ENCODE measurements at regions not wholly inside any gene's neighbourhood (a gene's known extent, or its start where the extent isn't known, plus 50 kb on each side); places are given as distances from the start of the nearest gene placed in this dataset.

DNA sequence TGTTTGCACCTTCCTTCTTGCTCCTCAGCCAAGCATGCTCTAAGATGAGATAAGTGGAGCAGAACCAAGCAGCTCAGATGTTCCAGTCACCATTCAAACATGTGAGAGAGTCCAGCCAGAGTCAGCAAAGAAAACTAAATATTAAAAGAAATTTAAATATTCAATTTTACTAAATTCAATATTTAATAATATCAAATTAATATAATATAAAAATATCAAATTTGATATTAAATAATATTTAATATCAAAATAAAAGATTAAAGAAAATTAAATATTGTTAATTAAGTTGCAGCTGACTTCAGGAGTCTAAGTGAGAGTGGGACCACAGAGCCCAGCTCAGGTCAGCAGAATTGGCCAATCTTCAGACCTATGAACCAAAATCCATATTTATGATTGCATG, 526.1 kb upstream of the FLRT2 start:
- CTCF ChIA-PET = no interaction called here
- DNase-seq (ENCODE audit: low spot score) = no peak
- no peak for TF ChIP-seq ZNF671 (CRISPR knock-in tag; IDR thresholded peaks at IDR 0.05)
- no peak for TF ChIP-seq ATF1 (CRISPR knock-in tag; IDR thresholded peaks at IDR 0.05)
- no peak for TF ChIP-seq TEAD4 (CRISPR knock-in tag; IDR thresholded peaks at IDR 0.05)
- TF ChIP-seq, protein P1, sequence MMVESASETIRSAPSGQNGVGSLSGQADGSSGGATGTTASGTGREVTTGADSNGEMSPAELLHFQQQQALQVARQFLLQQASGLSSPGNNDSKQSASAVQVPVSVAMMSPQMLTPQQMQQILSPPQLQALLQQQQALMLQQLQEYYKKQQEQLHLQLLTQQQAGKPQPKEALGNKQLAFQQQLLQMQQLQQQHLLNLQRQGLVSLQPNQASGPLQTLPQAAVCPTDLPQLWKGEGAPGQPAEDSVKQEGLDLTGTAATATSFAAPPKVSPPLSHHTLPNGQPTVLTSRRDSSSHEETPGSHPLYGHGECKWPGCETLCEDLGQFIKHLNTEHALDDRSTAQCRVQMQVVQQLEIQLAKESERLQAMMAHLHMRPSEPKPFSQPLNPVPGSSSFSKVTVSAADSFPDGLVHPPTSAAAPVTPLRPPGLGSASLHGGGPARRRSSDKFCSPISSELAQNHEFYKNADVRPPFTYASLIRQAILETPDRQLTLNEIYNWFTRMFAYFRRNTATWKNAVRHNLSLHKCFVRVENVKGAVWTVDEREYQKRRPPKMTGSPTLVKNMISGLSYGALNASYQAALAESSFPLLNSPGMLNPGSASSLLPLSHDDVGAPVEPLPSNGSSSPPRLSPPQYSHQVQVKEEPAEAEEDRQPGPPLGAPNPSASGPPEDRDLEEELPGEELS (CRISPR knock-in tag; IDR thresholded peaks at IDR 0.05) = no peak
- TF ChIP-seq HMGA2 (CRISPR knock-in tag; IDR thresholded peaks at IDR 0.05) = peak; percentile 100
- POLR2A ChIA-PET = no interaction called here
- Mint-ChIP-seq H3K36me3 (no peaks in the 10 kb centered on the region), H3K27ac (no peak overlapping the region), H3K4me3 (no peak overlapping the region), H3K27me3 (ENCODE audit: low read depth) (no peaks in the 10 kb centered on the region), H3K9me3 (peaks cover 13% of the 10 kb centered on the region), H3K4me1 (no peaks in the 10 kb centered on the region)
- no peak for ATAC-seq

DNA sequence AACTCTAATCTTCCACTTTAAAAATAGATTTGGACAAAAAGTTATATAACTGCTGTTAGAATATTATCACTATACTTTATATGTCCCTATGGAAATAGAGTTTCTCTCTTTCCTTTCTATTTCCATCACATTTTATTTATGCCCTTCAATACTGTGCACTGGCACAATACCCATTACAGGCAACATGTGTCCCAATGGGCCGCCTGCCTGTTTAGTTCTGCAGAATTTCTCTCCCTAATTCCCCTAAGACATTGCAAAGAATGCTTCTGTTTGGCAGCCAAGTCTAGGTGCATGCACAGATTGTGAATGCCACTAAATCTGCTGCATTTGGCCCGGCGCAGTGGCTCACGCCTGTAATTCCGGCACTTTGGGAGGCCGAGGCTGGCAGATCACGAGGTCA, 520.4 kb upstream of the FLRT2 start:
- no peak for ATAC-seq
- CTCF ChIA-PET = no interaction called here

More for the DNA sequence above, 520.4 kb upstream of the FLRT2 start:
- H3K4me1 Mint-ChIP-seq = no peaks in the 10 kb centered on the region
- H3K4me3 Mint-ChIP-seq = no peak overlapping the region
- H3K27me3 Mint-ChIP-seq (ENCODE audit: low read depth) = no peaks in the 10 kb centered on the region
- H3K27ac Mint-ChIP-seq = no peak overlapping the region
- peaks cover 11% of the 10 kb centered on the region for H3K9me3 Mint-ChIP-seq
- no peak for DNase-seq (ENCODE audit: low spot score)
- H3K36me3 Mint-ChIP-seq = no peaks in the 10 kb centered on the region
- TF ChIP-seq ELF4 (CRISPR knock-in tag; IDR thresholded peaks at IDR 0.05; ENCODE audit: low read depth) (no peak), ZNF138 (CRISPR knock-in tag; conservative IDR thresholded peaks at IDR 0.05) (no peak), CBFB (CRISPR knock-in tag; IDR thresholded peaks at IDR 0.05; ENCODE audit: low read depth) (no peak), ZNF121 (CRISPR knock-in tag; IDR thresholded peaks at IDR 0.05) (no peak), ZNF396 (CRISPR knock-in tag; IDR thresholded peaks at IDR 0.05; ENCODE audit: borderline replicate concordance) (no peak), JAZF1 (CRISPR knock-in tag; IDR thresholded peaks at IDR 0.05) (no peak), NFYB (CRISPR knock-in tag; conservative IDR thresholded peaks at IDR 0.05; ENCODE audit: low read depth) (no peak), ZNF423 (CRISPR knock-in tag; IDR thresholded peaks at IDR 0.05) (no peak), CREM (CRISPR knock-in tag; IDR thresholded peaks at IDR 0.05) (no peak), KAT7 (CRISPR knock-in tag; IDR thresholded peaks at IDR 0.05; ENCODE audit: borderline replicate concordance) (no peak), FOXJ3 (CRISPR knock-in tag; IDR thresholded peaks at IDR 0.05; ENCODE audit: borderline replicate concordance) (no peak), IRF2 (CRISPR knock-in tag; IDR thresholded peaks at IDR 0.05; ENCODE audit: borderline replicate concordance, low read depth) (no peak), SP1 (CRISPR knock-in tag; conservative IDR thresholded peaks at IDR 0.05) (no peak), ZNF416 (CRISPR knock-in tag; IDR thresholded peaks at IDR 0.05) (no peak), RELA (CRISPR knock-in tag; IDR thresholded peaks at IDR 0.05; ENCODE audit: borderline replicate concordance) (no peak), ZNF671 (CRISPR knock-in tag; IDR thresholded peaks at IDR 0.05) (no peak)
- TF ChIP-seq, protein P2, sequence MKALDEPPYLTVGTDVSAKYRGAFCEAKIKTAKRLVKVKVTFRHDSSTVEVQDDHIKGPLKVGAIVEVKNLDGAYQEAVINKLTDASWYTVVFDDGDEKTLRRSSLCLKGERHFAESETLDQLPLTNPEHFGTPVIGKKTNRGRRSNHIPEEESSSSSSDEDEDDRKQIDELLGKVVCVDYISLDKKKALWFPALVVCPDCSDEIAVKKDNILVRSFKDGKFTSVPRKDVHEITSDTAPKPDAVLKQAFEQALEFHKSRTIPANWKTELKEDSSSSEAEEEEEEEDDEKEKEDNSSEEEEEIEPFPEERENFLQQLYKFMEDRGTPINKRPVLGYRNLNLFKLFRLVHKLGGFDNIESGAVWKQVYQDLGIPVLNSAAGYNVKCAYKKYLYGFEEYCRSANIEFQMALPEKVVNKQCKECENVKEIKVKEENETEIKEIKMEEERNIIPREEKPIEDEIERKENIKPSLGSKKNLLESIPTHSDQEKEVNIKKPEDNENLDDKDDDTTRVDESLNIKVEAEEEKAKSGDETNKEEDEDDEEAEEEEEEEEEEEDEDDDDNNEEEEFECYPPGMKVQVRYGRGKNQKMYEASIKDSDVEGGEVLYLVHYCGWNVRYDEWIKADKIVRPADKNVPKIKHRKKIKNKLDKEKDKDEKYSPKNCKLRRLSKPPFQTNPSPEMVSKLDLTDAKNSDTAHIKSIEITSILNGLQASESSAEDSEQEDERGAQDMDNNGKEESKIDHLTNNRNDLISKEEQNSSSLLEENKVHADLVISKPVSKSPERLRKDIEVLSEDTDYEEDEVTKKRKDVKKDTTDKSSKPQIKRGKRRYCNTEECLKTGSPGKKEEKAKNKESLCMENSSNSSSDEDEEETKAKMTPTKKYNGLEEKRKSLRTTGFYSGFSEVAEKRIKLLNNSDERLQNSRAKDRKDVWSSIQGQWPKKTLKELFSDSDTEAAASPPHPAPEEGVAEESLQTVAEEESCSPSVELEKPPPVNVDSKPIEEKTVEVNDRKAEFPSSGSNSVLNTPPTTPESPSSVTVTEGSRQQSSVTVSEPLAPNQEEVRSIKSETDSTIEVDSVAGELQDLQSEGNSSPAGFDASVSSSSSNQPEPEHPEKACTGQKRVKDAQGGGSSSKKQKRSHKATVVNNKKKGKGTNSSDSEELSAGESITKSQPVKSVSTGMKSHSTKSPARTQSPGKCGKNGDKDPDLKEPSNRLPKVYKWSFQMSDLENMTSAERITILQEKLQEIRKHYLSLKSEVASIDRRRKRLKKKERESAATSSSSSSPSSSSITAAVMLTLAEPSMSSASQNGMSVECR (CRISPR knock-in tag; IDR thresholded peaks at IDR 0.05; ENCODE audit: borderline replicate concordance) = no peak
- TF ChIP-seq, protein P3, sequence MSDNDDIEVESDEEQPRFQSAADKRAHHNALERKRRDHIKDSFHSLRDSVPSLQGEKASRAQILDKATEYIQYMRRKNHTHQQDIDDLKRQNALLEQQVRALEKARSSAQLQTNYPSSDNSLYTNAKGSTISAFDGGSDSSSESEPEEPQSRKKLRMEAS (CRISPR knock-in tag; IDR thresholded peaks at IDR 0.05) = no peak
- TF ChIP-seq, protein P4, sequence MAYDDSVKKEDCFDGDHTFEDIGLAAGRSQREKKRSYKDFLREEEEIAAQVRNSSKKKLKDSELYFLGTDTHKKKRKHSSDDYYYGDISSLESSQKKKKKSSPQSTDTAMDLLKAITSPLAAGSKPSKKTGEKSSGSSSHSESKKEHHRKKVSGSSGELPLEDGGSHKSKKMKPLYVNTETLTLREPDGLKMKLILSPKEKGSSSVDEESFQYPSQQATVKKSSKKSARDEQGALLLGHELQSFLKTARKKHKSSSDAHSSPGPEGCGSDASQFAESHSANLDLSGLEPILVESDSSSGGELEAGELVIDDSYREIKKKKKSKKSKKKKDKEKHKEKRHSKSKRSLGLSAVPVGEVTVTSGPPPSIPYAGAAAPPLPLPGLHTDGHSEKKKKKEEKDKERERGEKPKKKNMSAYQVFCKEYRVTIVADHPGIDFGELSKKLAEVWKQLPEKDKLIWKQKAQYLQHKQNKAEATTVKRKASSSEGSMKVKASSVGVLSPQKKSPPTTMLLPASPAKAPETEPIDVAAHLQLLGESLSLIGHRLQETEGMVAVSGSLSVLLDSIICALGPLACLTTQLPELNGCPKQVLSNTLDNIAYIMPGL (CRISPR knock-in tag; IDR thresholded peaks at IDR 0.05) = no peak
- TF ChIP-seq, protein P5, sequence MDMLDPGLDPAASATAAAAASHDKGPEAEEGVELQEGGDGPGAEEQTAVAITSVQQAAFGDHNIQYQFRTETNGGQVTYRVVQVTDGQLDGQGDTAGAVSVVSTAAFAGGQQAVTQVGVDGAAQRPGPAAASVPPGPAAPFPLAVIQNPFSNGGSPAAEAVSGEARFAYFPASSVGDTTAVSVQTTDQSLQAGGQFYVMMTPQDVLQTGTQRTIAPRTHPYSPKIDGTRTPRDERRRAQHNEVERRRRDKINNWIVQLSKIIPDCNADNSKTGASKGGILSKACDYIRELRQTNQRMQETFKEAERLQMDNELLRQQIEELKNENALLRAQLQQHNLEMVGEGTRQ (CRISPR knock-in tag; IDR thresholded peaks at IDR 0.05) = no peak
- POLR2A ChIA-PET = no interaction called here

Data from WTC11 (cell line).